MCF 10A (cell line): ENCODE measurements at regions not wholly inside any gene's neighbourhood (a gene's known extent, or its start where the extent isn't known, plus 50 kb on each side); places are given as distances from the start of the nearest gene placed in this dataset.

Experiments used
- BruUV-seq: library from RNA; stranded (reverse); fragments of 400-500 nt; replicated peaks from 2 replicates; lab custom pipeline; 2021; lab: Mats Ljungman, UMichigan
- CTCF ChIA-PET: fragments of 300-600 bp; sonication (Branson Sonifier 250); formaldehyde crosslinking; extraction: SDS; loops from one replicate; lab custom pipeline; 2021; ENCODE audit warnings: antibody characterized with exemption, inconsistent platforms; lab: Yijun Ruan, JAX
- POLR2A ChIA-PET: fragments of 300-600, 350-650 bp; sonication (Branson Sonifier 250); formaldehyde crosslinking; extraction: SDS; loops from one replicate; lab custom pipeline; 2020; ENCODE audit warnings: antibody characterized with exemption, inconsistent platforms; lab: Yijun Ruan, JAX
- DNase-seq: peaks from one replicate; pipeline ENCODE4 v3.0.0-alpha.2; 2018; ENCODE audit not compliant: unreplicated experiment
- H3K27ac Mint-ChIP-seq: one replicate; pipeline ENCODE4 v1.8.0; 2022; ENCODE audit warnings: mild to moderate bottlenecking, low read depth, mixed read lengths; ENCODE audit not compliant: unreplicated experiment
- H3K27me3 Mint-ChIP-seq: one replicate; pipeline ENCODE4 v1.8.0; 2022; ENCODE audit warnings: mixed read lengths; ENCODE audit not compliant: insufficient read depth, unreplicated experiment
- H3K36me3 Mint-ChIP-seq: one replicate; pipeline ENCODE4 v1.8.0; 2022; ENCODE audit warnings: mild to moderate bottlenecking, moderate library complexity, mixed read lengths; ENCODE audit not compliant: insufficient read depth, unreplicated experiment
- H3K4me1 Mint-ChIP-seq: one replicate; pipeline ENCODE4 v1.8.0; 2022; ENCODE audit warnings: mixed read lengths; ENCODE audit not compliant: insufficient read depth, unreplicated experiment
- H3K4me3 Mint-ChIP-seq: one replicate; pipeline ENCODE4 v1.8.0; 2022; ENCODE audit warnings: mild to moderate bottlenecking, moderate library complexity, mixed read lengths; ENCODE audit not compliant: unreplicated experiment
- H3K9me3 Mint-ChIP-seq: one replicate; pipeline ENCODE4 v1.8.0; 2022; ENCODE audit warnings: mixed read lengths; ENCODE audit not compliant: unreplicated experiment
- CTCF ChIP-seq: fragments of 200-600 bp; IDR thresholded peaks from one replicate; pipeline ENCODE4 v1.8.0; 2022; ENCODE audit warnings: antibody characterized with exemption, mild to moderate bottlenecking; ENCODE audit not compliant: unreplicated experiment
- intact Hi-C: fragments of 100-400 bp; cut with micrococcal nuclease; formaldehyde crosslinking; loops from 2 replicates; pipeline ENCODE4 v1.14.1; 2022

GRCh38 chr4:44984083-44984482 lies 257.7 kb upstream of the GNPDA2 start:
- H3K36me3 Mint-ChIP-seq = peaks cover 5% of the 10 kb centered on the region
- H3K4me1 Mint-ChIP-seq = peaks cover 19% of the 10 kb centered on the region
- no TSS peak for BruUV-seq
- H3K9me3 Mint-ChIP-seq = no peaks in the 10 kb centered on the region
- H3K27ac Mint-ChIP-seq = no peak overlapping the region
- intact Hi-C loops = no loop called here
- CTCF ChIA-PET = interaction anchor here (1.3 to 2.0 kb wide), 3 partner anchors 68 to 484 kb away, joined by 3 to 7 read pairs (median 4); no protein-coding TSS in a partner anchor
- POLR2A ChIA-PET = interaction anchor here (0.7 kb wide), 1 partner anchor 13 kb away, joined by 3 read pairs; no protein-coding TSS in a partner anchor
- no peak for DNase-seq
- TF ChIP-seq CTCF = no peak
- H3K27me3 Mint-ChIP-seq = no peaks in the 10 kb centered on the region
- no peak overlapping the region for H3K4me3 Mint-ChIP-seq

GRCh38 chr4:44983083-44983482 lies 256.7 kb upstream of the GNPDA2 start:
- H3K36me3 Mint-ChIP-seq = peaks cover 5% of the 10 kb centered on the region
- no peak for DNase-seq
- ChIA-PET POLR2A (interaction anchor here (0.6 kb wide), 1 partner anchor 294 kb away, joined by 3 read pairs; no protein-coding TSS in a partner anchor), CTCF (interaction anchor here (0.9 to 2.0 kb wide), 3 partner anchors 26 to 485 kb away, joined by 4 to 7 read pairs (median 4); no protein-coding TSS in a partner anchor)
- H3K27ac Mint-ChIP-seq = no peak overlapping the region
- H3K4me3 Mint-ChIP-seq = no peak overlapping the region
- intact Hi-C loops = no loop called here
- H3K4me1 Mint-ChIP-seq = peaks cover 19% of the 10 kb centered on the region
- no peak for TF ChIP-seq CTCF
- H3K27me3 Mint-ChIP-seq = no peaks in the 10 kb centered on the region
- no peaks in the 10 kb centered on the region for H3K9me3 Mint-ChIP-seq
- no TSS peak for BruUV-seq

GRCh38 chr4:44978020-44978419 lies 251.7 kb upstream of the GNPDA2 start:
- no peaks in the 10 kb centered on the region for H3K4me1 Mint-ChIP-seq
- POLR2A ChIA-PET = no interaction called here

More at GRCh38 chr4:44978020-44978419, 251.7 kb upstream of the GNPDA2 start:
- CTCF ChIA-PET = interaction anchor here (0.7 to 0.8 kb wide), 3 partner anchors 30 to 106 kb away, joined by 3 to 5 read pairs (median 4); no protein-coding TSS in a partner anchor
- no peak for TF ChIP-seq CTCF
- no peaks in the 10 kb centered on the region for H3K36me3 Mint-ChIP-seq
- no peaks in the 10 kb centered on the region for H3K9me3 Mint-ChIP-seq
- no TSS peak for BruUV-seq
- intact Hi-C loops = no loop called here
- H3K4me3 Mint-ChIP-seq = no peak overlapping the region
- no peaks in the 10 kb centered on the region for H3K27me3 Mint-ChIP-seq
- DNase-seq = no peak
- no peak overlapping the region for H3K27ac Mint-ChIP-seq
